ENCODE measurements at regions not wholly inside any gene's neighbourhood (a gene's known extent, or its start where the extent isn't known, plus 50 kb on each side); places are given as distances from the start of the nearest gene placed in this dataset.

DNA sequence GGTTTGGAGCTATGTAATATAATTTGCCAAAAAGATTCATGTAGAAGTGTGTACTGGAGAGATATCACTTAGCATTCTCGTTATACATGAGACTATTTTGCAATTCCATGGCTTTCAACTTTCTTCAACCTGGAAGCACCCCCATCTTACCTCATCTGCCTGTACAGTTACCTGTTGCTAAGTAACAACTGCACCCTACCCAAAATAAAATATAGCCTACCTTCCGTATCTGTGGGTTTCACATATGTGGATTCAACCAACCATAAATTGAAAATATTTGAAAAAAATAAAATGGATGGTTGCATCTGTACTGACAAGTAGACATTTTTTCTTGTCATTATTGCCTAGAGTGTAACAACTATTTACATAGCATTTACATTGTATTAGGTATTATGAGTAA, 278.3 kb downstream of the PPP1R2C start:
- TF ChIP-seq, protein P1, sequence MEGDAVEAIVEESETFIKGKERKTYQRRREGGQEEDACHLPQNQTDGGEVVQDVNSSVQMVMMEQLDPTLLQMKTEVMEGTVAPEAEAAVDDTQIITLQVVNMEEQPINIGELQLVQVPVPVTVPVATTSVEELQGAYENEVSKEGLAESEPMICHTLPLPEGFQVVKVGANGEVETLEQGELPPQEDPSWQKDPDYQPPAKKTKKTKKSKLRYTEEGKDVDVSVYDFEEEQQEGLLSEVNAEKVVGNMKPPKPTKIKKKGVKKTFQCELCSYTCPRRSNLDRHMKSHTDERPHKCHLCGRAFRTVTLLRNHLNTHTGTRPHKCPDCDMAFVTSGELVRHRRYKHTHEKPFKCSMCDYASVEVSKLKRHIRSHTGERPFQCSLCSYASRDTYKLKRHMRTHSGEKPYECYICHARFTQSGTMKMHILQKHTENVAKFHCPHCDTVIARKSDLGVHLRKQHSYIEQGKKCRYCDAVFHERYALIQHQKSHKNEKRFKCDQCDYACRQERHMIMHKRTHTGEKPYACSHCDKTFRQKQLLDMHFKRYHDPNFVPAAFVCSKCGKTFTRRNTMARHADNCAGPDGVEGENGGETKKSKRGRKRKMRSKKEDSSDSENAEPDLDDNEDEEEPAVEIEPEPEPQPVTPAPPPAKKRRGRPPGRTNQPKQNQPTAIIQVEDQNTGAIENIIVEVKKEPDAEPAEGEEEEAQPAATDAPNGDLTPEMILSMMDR (IDR thresholded peaks at IDR 0.05), result no peak
- DNase-seq (ENCODE audit: low spot score), result no peak
- ATAC-seq (ENCODE audit: insufficient number of reproducible peaks, low FRiP score, low read depth), result no peak
- Histone ChIP-seq H3K4me3 (no peak overlapping the region), H3K27ac (no peak overlapping the region), H3K36me3 (no peaks in the 10 kb centered on the region), H3K4me1 (ENCODE audit: control insufficient read depth in 1 of 2, low read depth in 2 of 2) (no peaks in the 10 kb centered on the region), H3K9me3 (no peaks in the 10 kb centered on the region), H3K27me3 (replicated peaks; ENCODE audit: insufficient read depth) (no peaks in the 10 kb centered on the region)

DNA sequence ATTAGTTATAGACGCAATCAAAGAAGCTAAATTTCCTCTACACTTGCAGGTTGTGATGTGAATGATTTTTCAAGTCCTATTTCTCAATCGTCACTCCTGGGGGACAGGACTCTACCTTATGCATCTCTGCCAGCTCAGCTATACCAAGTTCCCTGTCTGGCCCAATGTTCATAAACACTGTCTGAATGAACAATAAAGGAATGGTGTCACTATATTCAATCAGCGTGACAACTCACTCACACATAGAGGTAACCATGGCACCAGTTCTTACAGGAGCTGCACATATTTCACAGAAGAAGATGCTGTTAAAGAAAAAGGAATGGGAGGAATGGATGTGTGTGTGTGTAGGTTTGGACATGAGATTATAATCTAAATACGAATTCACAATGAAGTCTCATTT, 280.6 kb downstream of the PPP1R2C start:
- Histone ChIP-seq H3K27ac (no peak overlapping the region), H3K4me3 (no peak overlapping the region), H3K27me3 (replicated peaks; ENCODE audit: insufficient read depth) (no peaks in the 10 kb centered on the region), H3K36me3 (no peaks in the 10 kb centered on the region), H3K9me3 (no peaks in the 10 kb centered on the region), H3K4me1 (ENCODE audit: control insufficient read depth in 1 of 2, low read depth in 2 of 2) (no peaks in the 10 kb centered on the region)
- TF ChIP-seq, protein P1 (IDR thresholded peaks at IDR 0.05), result no peak
- DNase-seq (ENCODE audit: low spot score) (no peak), ATAC-seq (ENCODE audit: insufficient number of reproducible peaks, low FRiP score, low read depth) (no peak)

DNA sequence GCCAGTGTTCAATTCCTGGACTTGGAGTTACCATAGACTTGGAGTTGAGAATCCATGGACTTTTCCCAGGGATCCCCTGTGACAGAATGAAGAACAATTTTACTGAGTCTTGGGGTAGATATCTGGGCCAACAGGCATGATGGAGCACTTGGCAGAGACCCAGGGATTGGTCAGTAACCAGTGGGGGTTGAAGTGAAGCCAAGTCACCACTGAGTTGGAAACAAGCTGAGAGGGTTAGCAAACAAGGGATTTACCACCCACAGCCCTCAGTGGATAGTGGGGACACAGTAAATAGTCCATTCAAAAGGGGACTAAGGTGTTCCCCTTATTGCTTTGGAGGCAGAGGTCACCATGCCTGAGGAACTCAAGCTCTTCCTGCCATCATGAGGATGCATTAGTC, 281.7 kb downstream of the PPP1R2C start:
- ATAC-seq (ENCODE audit: insufficient number of reproducible peaks, low FRiP score, low read depth), result no peak
- H3K9me3 ChIP-seq, result no peaks in the 10 kb centered on the region
- no peaks in the 10 kb centered on the region for H3K27me3 ChIP-seq (replicated peaks; ENCODE audit: insufficient read depth)
- TF ChIP-seq, protein P1 (IDR thresholded peaks at IDR 0.05), result no peak
- no peaks in the 10 kb centered on the region for H3K36me3 ChIP-seq
- no peak overlapping the region for H3K4me3 ChIP-seq
- H3K27ac ChIP-seq, result no peak overlapping the region
- H3K4me1 ChIP-seq (ENCODE audit: control insufficient read depth in 1 of 2, low read depth in 2 of 2), result no peaks in the 10 kb centered on the region
- no peak for DNase-seq (ENCODE audit: low spot score)

DNA sequence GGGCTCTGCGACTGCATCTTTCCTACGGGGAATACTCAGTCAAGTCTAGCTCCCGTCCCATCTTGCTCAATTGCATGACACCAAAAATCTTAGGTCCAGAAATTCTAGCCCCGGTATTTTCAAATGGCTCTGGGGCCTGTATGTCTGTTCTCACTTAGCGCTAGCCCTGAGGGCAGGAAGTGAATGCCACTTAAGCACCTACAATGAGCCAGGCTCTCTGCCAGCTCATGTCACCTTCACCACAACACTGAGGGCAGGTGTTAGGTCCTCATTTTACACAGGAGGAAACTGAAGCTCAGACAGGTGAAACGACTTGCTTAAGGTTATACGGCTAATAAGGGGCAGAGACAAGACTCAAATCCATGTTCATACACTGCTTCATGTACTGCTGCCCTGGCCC, 282.8 kb downstream of the PPP1R2C start:
- Histone ChIP-seq H3K27me3 (replicated peaks; ENCODE audit: insufficient read depth) (no peaks in the 10 kb centered on the region), H3K9me3 (no peaks in the 10 kb centered on the region), H3K4me1 (ENCODE audit: control insufficient read depth in 1 of 2, low read depth in 2 of 2) (no peaks in the 10 kb centered on the region), H3K4me3 (no peak overlapping the region), H3K36me3 (no peaks in the 10 kb centered on the region), H3K27ac (no peak overlapping the region)
- DNase-seq (ENCODE audit: low spot score) (no peak), ATAC-seq (ENCODE audit: insufficient number of reproducible peaks, low FRiP score, low read depth) (no peak)
- TF ChIP-seq, protein P1 (IDR thresholded peaks at IDR 0.05), result no peak

DNA sequence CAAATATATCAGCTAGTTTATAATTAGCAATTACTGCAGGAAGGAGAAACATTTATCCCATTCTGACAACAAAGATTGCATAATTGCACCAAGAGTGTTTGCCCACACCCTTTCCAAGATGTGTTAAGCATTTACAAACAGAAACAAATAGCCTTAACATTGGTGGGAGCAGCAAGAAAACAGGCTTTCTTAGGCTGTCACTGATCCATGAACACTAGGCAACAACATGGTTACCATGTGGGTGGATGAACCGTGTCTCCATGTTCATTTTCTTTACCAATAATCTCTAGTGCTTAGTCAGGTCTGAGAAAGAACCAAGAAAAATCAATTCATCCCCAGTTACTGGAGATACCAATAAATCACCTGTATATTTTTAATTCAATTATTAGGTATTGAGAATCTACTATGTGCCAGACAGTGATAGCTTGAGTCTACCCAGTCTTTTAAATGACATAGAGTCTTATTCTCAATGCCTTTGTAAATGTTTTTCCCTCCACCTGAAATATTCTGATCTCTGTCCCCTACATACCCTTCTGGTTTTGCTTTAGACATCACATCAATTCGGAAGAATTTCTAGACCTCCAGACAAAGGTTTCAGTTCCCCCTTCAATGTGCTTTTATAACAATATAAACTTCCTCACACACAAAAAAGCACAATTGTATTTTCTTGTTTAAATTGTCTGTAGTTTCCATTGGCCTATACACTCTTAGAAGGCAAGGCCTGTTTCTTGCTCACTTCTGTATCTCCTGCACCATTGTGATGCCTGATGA, 286.6 kb downstream of the PPP1R2C start:
- ATAC-seq (ENCODE audit: insufficient number of reproducible peaks, low FRiP score, low read depth), result no peak
- H3K27ac ChIP-seq, result no peak overlapping the region
- H3K36me3 ChIP-seq, result no peaks in the 10 kb centered on the region
- no peak overlapping the region for H3K4me3 ChIP-seq
- no peaks in the 10 kb centered on the region for H3K27me3 ChIP-seq (replicated peaks; ENCODE audit: insufficient read depth)
- H3K4me1 ChIP-seq (ENCODE audit: control insufficient read depth in 1 of 2, low read depth in 2 of 2), result no peaks in the 10 kb centered on the region
- DNase-seq (ENCODE audit: low spot score), result no peak
- TF ChIP-seq, protein P1 (IDR thresholded peaks at IDR 0.05), result no peak
- no peaks in the 10 kb centered on the region for H3K9me3 ChIP-seq
